ENCODE measurements at regions not wholly inside any gene's neighbourhood (a gene's known extent, or its start where the extent isn't known, plus 50 kb on each side); places are given as distances from the start of the nearest gene placed in this dataset.

DNA sequence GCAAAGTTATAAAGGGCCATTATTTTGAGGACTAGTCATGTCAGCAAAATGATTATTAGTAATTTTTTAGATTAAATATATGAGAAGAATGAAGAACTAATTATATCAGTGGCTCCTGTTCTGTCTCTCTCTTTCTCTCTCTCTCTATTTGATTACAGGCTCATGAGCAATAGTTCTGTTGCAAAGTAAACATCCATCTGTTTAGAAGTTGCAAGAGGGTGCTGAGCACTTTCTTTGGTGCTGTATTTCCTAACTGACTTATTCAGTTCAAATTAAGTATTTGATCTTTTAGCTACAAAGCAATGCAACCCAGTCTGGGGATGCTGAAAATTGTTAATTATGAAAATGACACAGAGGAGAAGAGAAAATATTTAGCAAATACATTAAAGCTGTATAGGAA is 408.1 kb upstream of the UBE2E3 start:
- no peak overlapping the region for H2BK5ac ChIP-seq (ENCODE audit: insufficient read length, low read length)
- H3K27me3 ChIP-seq (ENCODE audit: insufficient read depth, low read length) = no peaks in the 10 kb centered on the region
- no peak overlapping the region for H2AFZ ChIP-seq (ENCODE audit: low read length)
- H3K14ac ChIP-seq (ENCODE audit: insufficient read depth, low read length) = no peak overlapping the region
- no peak overlapping the region for H2BK120ac ChIP-seq (ENCODE audit: low read depth, low read length, poor library complexity, severe bottlenecking)
- TF ChIP-seq, protein P1, sequence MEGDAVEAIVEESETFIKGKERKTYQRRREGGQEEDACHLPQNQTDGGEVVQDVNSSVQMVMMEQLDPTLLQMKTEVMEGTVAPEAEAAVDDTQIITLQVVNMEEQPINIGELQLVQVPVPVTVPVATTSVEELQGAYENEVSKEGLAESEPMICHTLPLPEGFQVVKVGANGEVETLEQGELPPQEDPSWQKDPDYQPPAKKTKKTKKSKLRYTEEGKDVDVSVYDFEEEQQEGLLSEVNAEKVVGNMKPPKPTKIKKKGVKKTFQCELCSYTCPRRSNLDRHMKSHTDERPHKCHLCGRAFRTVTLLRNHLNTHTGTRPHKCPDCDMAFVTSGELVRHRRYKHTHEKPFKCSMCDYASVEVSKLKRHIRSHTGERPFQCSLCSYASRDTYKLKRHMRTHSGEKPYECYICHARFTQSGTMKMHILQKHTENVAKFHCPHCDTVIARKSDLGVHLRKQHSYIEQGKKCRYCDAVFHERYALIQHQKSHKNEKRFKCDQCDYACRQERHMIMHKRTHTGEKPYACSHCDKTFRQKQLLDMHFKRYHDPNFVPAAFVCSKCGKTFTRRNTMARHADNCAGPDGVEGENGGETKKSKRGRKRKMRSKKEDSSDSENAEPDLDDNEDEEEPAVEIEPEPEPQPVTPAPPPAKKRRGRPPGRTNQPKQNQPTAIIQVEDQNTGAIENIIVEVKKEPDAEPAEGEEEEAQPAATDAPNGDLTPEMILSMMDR (conservative IDR thresholded peaks at IDR 0.05) = no peak
- H3K56ac ChIP-seq (ENCODE audit: insufficient read length, low read depth, low read length) = no peak overlapping the region
- H3K23ac ChIP-seq (ENCODE audit: insufficient read length, low read depth, low read length) = no peak overlapping the region
- Mint-ChIP-seq H3K27ac (no peak overlapping the region), H3K4me3 (no peak overlapping the region), H3K36me3 (ENCODE audit: insufficient read depth in 1 of 3, low read depth in 3 of 3) (no peaks in the 10 kb centered on the region), H3K27me3 (ENCODE audit: low read depth) (no peaks in the 10 kb centered on the region), H3K4me1 (peaks cover 0 to 3% of the 10 kb centered on the region in 2 experiments; a peak in 1 of 4 replicates), H3K9me3 (no peaks in the 10 kb centered on the region)
- H2AK5ac ChIP-seq (ENCODE audit: insufficient read length, low read length) = no peak overlapping the region
- no peaks in the 10 kb centered on the region for H3K23me2 ChIP-seq (ENCODE audit: insufficient read length, low read depth, low read length, poor library complexity, severe bottlenecking)
- H3K79me2 ChIP-seq (ENCODE audit: insufficient read depth, low read length) = no peaks in the 10 kb centered on the region
- no peak overlapping the region for H3T11ph ChIP-seq (ENCODE audit: low read length)
- H3K18ac ChIP-seq (ENCODE audit: insufficient read length, low read depth, low read length) = no peak overlapping the region
- H3K4ac ChIP-seq (ENCODE audit: low read depth, low read length) = no peak overlapping the region
- DNase-seq = no peak
- H3K79me1 ChIP-seq (ENCODE audit: insufficient read depth, low read depth, low read length, poor library complexity, severe bottlenecking) = no peaks in the 10 kb centered on the region
- no peak overlapping the region for H2BK15ac ChIP-seq (ENCODE audit: low read depth, low read length)
- no peaks in the 10 kb centered on the region for H4K20me1 ChIP-seq (ENCODE audit: control insufficient read depth, insufficient read depth, insufficient read length)
- no peak overlapping the region for H2BK12ac ChIP-seq (ENCODE audit: insufficient read length, low read depth, low read length)
- H3K4me2 ChIP-seq (ENCODE audit: insufficient read depth, insufficient read length, low read length) = no peak overlapping the region
- no peak overlapping the region for H4K91ac ChIP-seq (ENCODE audit: insufficient read length, low read depth, low read length)
- no peaks in the 10 kb centered on the region for H3K9me3 ChIP-seq (ENCODE audit: control insufficient read depth, low read depth, low read length)
- H4K8ac ChIP-seq (replicated peaks; ENCODE audit: insufficient read length, low read depth, low read length) = no peak overlapping the region
- no peak overlapping the region for H3K27ac ChIP-seq (ENCODE audit: insufficient read length, low read depth, low read length)
- no peak overlapping the region for H2BK20ac ChIP-seq (ENCODE audit: low read depth, low read length, poor library complexity, severe bottlenecking)
- H4K5ac ChIP-seq (ENCODE audit: insufficient read length, low read depth, low read length) = no peak overlapping the region
- no peaks in the 10 kb centered on the region for H3K4me1 ChIP-seq (ENCODE audit: insufficient read depth, low read length)
- no peak overlapping the region for H3K9ac ChIP-seq (ENCODE audit: extremely low read depth, insufficient read length, low read length)

Measured in H9 (cell line).